OCI-LY3 (cell line): ENCODE measurements at regions not wholly inside any gene's neighbourhood (a gene's known extent, or its start where the extent isn't known, plus 50 kb on each side); places are given as distances from the start of the nearest gene placed in this dataset.

Experiments
- EZH2phosphoT487 ChIP-seq: fragments of 200-600 bp; shearing (Covaris generic); IDR thresholded peaks from 2 replicates; pipeline ENCODE4 v1.6.1; 2018; ENCODE audit warnings: antibody characterized with exemption, mixed run types, low read depth
- TF ChIP-seq, protein P1 (sequence below): fragments of 200-600, 300-600 bp; sonication (generic); IDR thresholded peaks from 2 replicates; pipeline ENCODE4 v1.5.1; 2014; ENCODE audit warnings: antibody characterized with exemption, low read length, low read depth

DNA sequence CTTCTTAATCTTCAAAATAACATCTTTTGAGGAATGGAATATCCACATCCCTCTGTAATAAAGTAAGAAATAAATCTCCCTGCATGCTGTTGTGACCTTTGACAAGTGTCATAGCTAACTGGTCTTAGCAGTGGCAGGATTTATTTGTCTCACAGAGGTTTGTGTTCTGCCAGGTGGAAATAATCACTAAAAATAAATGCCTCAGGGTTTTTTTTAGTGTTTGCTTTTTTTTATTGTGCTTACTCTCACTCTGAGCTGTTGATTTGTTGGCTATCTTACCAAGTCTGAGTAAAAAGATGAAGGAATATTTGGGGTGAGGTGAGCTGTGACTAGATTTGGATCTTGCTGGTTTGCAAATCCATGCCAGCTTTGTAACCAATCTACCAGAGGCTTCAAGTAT is 285.4 kb downstream of the ALG10B start:
- TF ChIP-seq, protein P1, sequence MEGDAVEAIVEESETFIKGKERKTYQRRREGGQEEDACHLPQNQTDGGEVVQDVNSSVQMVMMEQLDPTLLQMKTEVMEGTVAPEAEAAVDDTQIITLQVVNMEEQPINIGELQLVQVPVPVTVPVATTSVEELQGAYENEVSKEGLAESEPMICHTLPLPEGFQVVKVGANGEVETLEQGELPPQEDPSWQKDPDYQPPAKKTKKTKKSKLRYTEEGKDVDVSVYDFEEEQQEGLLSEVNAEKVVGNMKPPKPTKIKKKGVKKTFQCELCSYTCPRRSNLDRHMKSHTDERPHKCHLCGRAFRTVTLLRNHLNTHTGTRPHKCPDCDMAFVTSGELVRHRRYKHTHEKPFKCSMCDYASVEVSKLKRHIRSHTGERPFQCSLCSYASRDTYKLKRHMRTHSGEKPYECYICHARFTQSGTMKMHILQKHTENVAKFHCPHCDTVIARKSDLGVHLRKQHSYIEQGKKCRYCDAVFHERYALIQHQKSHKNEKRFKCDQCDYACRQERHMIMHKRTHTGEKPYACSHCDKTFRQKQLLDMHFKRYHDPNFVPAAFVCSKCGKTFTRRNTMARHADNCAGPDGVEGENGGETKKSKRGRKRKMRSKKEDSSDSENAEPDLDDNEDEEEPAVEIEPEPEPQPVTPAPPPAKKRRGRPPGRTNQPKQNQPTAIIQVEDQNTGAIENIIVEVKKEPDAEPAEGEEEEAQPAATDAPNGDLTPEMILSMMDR = no peak
- TF ChIP-seq EZH2phosphoT487 = no peak
